ENCODE measurements at regions not wholly inside any gene's neighbourhood (a gene's known extent, or its start where the extent isn't known, plus 50 kb on each side); places are given as distances from the start of the nearest gene placed in this dataset.

GRCh38 chr12:116628450-116628793 lies 69.2 kb downstream of the MAP1LC3B2 start:
- TF ChIP-seq, protein P1, sequence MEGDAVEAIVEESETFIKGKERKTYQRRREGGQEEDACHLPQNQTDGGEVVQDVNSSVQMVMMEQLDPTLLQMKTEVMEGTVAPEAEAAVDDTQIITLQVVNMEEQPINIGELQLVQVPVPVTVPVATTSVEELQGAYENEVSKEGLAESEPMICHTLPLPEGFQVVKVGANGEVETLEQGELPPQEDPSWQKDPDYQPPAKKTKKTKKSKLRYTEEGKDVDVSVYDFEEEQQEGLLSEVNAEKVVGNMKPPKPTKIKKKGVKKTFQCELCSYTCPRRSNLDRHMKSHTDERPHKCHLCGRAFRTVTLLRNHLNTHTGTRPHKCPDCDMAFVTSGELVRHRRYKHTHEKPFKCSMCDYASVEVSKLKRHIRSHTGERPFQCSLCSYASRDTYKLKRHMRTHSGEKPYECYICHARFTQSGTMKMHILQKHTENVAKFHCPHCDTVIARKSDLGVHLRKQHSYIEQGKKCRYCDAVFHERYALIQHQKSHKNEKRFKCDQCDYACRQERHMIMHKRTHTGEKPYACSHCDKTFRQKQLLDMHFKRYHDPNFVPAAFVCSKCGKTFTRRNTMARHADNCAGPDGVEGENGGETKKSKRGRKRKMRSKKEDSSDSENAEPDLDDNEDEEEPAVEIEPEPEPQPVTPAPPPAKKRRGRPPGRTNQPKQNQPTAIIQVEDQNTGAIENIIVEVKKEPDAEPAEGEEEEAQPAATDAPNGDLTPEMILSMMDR (IDR thresholded peaks at IDR 0.05), result no peak
- TF ChIP-seq POLR2AphosphoS5 (IDR thresholded peaks at IDR 0.05), result no peak
- no peak for TF ChIP-seq POLR2A (IDR thresholded peaks at IDR 0.05)

Data from prostate gland (tissue), 2 donors.